ENCODE measurements at regions not wholly inside any gene's neighbourhood (a gene's known extent, or its start where the extent isn't known, plus 50 kb on each side); places are given as distances from the start of the nearest gene placed in this dataset.

- TF ChIP-seq CTCF (IDR thresholded peaks at IDR 0.05): no peak
- TF ChIP-seq GATA2 (CRISPR knock-in tag; IDR thresholded peaks at IDR 0.05): no peak
- TF ChIP-seq EZH2phosphoT487 (IDR thresholded peaks at IDR 0.05; ENCODE audit: borderline replicate concordance, low read depth): no peak
These were observed 227.3 kb downstream of the CXCL12 start (continued) for GRCh38 chr10:44157574-44157973.

GRCh38 chr10:44154956-44155355 lies 229.9 kb downstream of the CXCL12 start:
- no peak overlapping the region for H3K4me3 ChIP-seq (ENCODE audit: low read depth in 2 of 2, low read length in 1 of 2)
- H2AFZ ChIP-seq (ENCODE audit: low read depth): no peak overlapping the region
- H3K4me1 ChIP-seq (ENCODE audit: control insufficient read depth in 1 of 2, insufficient read depth in 2 of 2, low read depth in 1 of 2, low read length in 1 of 2): no peaks in the 10 kb centered on the region
- H4K20me1 ChIP-seq (ENCODE audit: insufficient read depth): no peaks in the 10 kb centered on the region
- no peaks in the 10 kb centered on the region for H3K27me3 ChIP-seq (ENCODE audit: insufficient read depth)
- POLR2A ChIA-PET: no interaction called here
- no peak overlapping the region for H3K9ac ChIP-seq
- TF ChIP-seq FOXJ3 (CRISPR knock-in tag; IDR thresholded peaks at IDR 0.05) (no peak), ELF1 (IDR thresholded peaks at IDR 0.05) (no peak), REST (IDR thresholded peaks at IDR 0.05; ENCODE audit: low read depth, low read length) (no peak), TCF12 (IDR thresholded peaks at IDR 0.05) (no peak), POLR2AphosphoS5 (IDR thresholded peaks at IDR 0.05; ENCODE audit: low read depth, low read length) (no peak), SIN3A (IDR thresholded peaks at IDR 0.05; ENCODE audit: borderline replicate concordance, low read depth, low read length) (no peak), EP300 (IDR thresholded peaks at IDR 0.05; ENCODE audit: borderline replicate concordance in 1 of 2, low read depth in 1 of 2, low read length in 1 of 2) (no peak), USF2 (IDR thresholded peaks at IDR 0.05; ENCODE audit: borderline replicate concordance, low read depth, low read length) (no peak), FOXM1 (IDR thresholded peaks at IDR 0.05; ENCODE audit: low read depth) (no peak), RFX5 (IDR thresholded peaks at IDR 0.05; ENCODE audit: low read length) (no peak), NFIC (IDR thresholded peaks at IDR 0.05; ENCODE audit: borderline replicate concordance) (no peak), SMC3 (IDR thresholded peaks at IDR 0.05; ENCODE audit: low read depth, low read length) (no peak), RXRA (IDR thresholded peaks at IDR 0.05; ENCODE audit: borderline replicate concordance, low read depth) (no peak), YY1 (IDR thresholded peaks at IDR 0.05; ENCODE audit: low read depth) (no peak), NRF1 (IDR thresholded peaks at IDR 0.05; ENCODE audit: low read depth, low read length) (no peak), GABPA (IDR thresholded peaks at IDR 0.05; ENCODE audit: low read depth) (no peak), USF1 (IDR thresholded peaks at IDR 0.05; ENCODE audit: borderline replicate concordance, low read depth) (no peak), JUND (IDR thresholded peaks at IDR 0.05) (no peak), FOSL2 (IDR thresholded peaks at IDR 0.05; ENCODE audit: borderline replicate concordance, low read depth) (no peak), MXI1 (IDR thresholded peaks at IDR 0.05; ENCODE audit: low read depth, low read length) (no peak)
- H3K9me3 ChIP-seq: peaks cover 12% of the 10 kb centered on the region; the same call in 1 of the 2 replicates
- CTCF ChIA-PET: no interaction called here
- H3K9me2 ChIP-seq: no peaks in the 10 kb centered on the region
- H3K79me2 ChIP-seq (ENCODE audit: insufficient read depth): no peaks in the 10 kb centered on the region
- H3K36me3 ChIP-seq (replicated peaks in 1 of 2; ENCODE audit: control insufficient read depth in 1 of 2, insufficient read depth in 2 of 2, low read length in 1 of 2): no peaks in the 10 kb centered on the region
- H3K27ac ChIP-seq (ENCODE audit: low read depth in 2 of 2, low read length in 1 of 2): no peak overlapping the region
- H3F3A ChIP-seq (replicated peaks; ENCODE audit: insufficient read depth): no peaks in the 10 kb centered on the region
- 20% methylated on average over 2 of the region's 2 CpGs for whole genome bisulfite sequencing (ENCODE audit: low lambda C conversion rate)
- H3K4me2 ChIP-seq: no peak overlapping the region
- DNase-seq: no peak
